EH (cell line): ENCODE measurements at regions not wholly inside any gene's neighbourhood (a gene's known extent, or its start where the extent isn't known, plus 50 kb on each side); places are given as distances from the start of the nearest gene placed in this dataset.

ENCODE experiments used
- DNase-seq: peaks from one replicate; pipeline ENCODE4 v3.0.0-alpha.2; 2015; ENCODE audit warnings: low read depth

DNA sequence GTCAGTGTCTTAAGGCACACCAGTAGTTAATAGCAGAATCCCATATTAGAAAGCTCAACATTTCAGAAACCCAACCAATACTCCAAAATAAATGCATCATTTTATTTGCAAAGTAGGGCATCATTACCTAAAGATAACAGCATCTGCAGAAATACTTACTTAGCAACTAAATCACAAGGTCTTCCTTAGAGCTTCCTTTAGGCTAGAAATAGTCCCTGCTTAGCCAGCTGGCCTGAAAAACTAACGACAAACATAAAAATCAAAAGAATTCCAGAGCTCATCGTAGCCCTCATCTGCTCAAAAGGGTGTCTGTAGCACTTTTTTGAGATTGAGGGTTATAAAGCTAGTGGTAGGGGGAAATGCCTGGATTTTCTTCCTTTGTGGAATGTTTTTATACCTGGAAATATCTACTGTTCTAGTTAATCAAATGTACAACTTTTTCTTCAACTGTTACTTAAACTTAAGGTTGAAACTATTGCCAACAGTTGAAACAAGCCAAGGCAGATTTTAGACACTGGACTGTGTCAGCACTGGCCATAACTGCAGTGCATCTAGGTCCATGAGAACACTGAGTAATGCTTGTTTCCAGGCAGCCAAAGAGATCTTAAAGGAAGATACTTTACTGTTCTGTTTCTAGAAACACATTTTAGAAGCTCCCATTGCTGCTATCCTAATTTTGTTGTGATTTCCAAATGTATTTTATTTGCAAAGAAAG, 129.4 kb upstream of the RASA1 start:
- no peak for DNase-seq

DNA sequence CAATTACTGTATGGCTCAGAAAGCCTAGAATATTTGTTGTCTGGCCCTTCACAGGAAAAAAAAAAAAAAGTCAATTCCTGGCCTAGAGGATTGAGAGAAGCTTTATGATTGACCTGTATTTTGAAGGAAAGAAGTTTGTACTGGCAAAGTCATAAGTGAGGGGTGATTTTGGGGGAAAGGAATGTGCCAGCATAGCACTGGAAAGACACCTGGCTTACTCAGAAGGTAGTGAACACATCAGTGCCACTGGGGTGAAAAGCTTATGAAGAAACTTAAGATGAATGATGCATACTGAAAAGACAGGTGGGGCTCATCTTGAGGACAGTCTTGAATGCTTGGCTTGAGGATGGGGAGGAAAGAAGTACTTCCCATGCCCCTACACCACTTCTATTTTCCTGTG, 127.9 kb upstream of the RASA1 start:
- no peak for DNase-seq

DNA sequence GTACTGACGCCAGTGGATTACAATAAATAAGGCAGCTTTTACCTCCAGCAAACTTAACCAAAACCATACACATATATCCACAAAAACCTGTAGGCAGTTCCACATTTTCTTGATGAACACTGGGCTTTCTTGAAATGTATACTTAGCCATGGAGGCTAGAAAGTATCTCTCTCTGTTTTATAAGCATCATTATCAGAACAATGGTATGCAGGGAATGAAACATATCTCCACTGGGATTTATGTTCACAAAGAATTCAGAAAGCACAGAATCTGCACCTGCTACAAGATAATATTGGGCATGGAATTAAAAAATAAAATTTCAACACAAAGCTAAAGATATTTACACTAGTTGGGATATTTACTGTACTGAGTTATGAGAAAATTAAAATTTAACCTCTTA, 126.1 kb upstream of the RASA1 start:
- no peak for DNase-seq

DNA sequence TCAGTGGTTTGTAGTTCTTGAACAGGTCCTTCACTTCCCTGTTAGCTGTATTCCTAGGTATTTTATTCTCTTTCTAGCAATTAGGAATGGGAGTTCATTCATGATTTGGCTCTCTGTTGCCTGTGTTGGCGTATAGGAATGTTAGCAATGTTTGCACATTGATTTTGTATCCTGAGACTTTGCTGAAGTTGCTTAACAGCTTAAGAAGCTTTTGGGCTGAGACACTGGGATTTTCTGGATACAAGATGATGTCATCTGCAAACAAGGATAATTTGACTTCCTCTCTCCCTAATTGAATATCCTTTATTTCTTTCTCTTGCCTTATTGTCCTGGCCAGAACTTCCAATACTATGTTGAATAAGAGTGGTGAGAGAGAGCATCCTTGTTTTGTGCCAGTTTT, 121.8 kb upstream of the RASA1 start:
- peak; percentile 84 for DNase-seq

DNA sequence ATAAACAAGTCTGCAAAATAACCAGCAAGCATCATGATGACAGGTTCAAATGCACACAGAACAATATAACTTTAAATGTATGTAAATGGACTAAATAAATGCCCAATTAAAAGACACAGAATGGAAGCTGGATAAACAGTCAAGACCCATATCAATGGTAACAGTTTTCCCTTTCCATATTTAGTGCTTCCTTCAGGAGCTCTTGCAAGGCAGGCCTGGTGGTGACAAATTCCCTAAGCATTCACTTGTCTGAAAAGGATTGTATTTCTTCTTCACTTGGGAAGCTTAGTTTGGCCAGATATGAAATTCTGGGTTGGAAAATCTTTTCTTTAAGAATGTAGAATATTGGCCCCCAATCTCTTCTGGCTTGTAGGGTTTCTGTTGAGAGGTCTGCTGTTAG, 120.2 kb upstream of the RASA1 start:
- peak; percentile 64 for DNase-seq

DNA sequence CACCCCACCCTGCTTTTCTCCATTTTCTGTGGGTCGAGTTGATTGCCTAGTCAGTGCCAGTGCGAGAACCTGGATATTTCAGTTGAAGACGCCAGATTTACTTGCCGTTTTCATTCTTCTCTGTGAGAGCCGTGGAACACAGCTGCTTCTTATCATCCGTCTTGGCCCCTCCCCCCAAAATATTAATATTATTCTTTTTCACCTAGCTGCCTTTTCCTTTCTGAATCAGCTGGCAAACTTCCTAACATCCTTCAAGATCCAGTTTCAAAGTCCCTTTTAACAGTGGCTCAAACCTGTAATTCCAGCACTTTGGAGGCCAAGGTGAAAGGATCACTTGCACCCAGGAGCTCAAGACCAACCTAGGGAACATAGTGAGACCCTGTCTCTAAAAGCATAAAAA, 117.1 kb upstream of the RASA1 start:
- no peak for DNase-seq

DNA sequence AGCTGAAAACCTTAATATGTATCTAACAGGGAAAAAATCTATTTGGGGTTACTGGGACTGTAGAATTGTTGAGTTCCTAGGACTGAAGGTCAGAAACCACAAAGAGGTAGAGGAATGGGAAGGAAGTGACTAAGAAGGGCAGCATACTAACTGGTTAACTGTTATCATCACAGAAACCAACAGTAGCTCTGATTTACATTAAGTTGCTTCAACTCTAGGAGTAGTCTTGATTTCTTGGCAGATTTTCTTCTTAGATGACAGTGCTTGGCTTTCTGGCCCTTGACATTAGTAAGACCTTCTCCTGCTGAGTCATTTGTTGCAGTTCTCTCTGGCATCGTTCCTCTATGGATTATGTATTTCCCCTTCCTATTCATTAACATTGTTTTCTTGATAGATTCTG, 116.1 kb upstream of the RASA1 start:
- DNase-seq = peak; percentile 93

DNA sequence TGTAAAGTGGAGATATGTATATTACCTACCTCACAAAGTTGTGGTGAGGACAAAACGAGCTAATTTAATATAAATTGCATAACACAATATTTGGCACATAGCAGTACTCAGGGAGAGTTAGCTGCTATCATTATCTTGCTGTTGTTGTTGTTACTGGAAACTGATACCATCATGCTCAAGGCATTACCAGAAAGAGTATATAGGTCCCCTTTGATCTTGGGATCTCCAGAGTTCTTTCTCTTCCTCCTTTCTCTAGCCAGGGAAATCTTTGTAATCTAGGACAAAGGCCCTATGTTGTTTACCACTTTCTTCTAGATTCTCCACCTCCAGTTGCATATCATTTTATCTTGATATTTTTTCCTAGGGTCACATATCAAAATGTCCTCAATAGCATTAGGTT, 114.8 kb upstream of the RASA1 start:
- no peak for DNase-seq

DNA sequence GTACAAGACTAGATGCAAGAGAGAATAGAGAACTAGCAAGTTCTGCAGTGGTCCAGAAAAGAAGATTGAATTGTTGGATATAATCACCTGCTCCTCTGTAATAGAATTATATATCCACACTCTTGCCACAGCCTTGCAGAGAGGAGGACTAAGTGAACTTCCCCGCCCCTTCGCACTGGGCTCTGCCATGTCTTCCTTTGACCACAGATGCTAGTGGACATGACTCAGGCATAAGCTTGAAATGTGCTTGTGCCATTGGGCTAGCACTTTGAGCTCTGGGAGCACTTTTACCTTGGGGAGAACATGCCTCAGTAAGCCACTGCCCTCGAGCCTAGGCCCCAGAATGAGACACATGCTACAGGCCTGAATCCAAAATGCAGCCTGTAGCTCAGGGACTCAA, 113.5 kb upstream of the RASA1 start:
- DNase-seq = peak; percentile 3

DNA sequence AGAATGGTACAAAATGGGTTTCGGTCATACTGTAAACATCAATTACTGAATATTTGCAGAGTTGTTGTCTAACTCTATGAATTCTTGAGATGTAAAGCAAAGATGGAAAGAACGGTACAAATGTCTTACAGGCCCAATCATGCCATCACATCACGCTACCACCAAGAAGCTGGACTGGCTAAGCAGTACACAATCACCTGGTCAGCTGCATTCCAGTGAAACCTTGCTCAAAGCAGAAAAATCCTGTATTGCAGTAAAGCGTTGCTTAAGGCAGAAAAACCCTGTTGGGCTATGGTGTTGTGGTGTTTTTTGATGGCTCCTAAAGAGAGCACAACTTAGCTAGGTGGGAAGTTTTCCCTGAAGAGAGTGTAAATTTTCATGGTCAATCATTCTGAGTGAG, 112.6 kb upstream of the RASA1 start:
- DNase-seq = no peak

DNA sequence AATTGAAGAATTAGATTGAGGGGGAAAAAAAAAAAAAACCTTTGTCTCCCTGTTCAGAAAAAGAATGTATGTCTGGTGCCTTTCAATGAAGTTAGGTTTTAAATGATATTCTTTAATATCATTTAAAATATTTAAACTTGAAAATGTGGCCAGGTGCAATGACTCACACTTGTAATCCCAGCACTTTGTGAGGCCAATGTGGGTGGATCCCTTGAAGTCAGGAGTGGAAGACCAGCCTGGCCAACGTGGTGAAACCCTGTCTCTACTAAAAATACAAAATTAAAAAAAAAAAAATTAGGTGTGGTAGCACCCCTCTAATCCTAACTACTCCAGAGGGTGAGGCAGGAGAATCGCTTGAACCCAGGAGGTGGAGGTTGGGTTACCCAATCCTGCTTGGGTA, 111.1 kb upstream of the RASA1 start:
- DNase-seq = no peak

DNA sequence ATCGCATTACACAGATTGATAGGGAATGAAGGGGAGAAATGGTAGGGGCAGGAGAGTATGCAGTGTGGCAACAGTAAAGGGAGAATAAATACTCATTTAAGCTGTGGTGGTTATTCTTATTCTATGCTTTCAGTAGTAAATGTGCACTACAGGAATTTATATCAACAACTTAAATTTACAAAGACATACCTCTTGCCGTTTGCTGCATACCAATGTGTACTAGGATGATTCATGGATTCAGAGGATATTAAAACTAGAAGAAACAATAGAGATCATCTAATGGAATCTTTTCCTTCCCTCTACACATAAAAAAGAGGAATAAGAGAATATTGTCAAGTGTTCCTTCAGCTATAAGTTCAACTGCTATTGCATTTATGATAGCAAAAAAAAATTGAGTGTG, 103.3 kb upstream of the RASA1 start:
- peak; percentile 57 for DNase-seq

DNA sequence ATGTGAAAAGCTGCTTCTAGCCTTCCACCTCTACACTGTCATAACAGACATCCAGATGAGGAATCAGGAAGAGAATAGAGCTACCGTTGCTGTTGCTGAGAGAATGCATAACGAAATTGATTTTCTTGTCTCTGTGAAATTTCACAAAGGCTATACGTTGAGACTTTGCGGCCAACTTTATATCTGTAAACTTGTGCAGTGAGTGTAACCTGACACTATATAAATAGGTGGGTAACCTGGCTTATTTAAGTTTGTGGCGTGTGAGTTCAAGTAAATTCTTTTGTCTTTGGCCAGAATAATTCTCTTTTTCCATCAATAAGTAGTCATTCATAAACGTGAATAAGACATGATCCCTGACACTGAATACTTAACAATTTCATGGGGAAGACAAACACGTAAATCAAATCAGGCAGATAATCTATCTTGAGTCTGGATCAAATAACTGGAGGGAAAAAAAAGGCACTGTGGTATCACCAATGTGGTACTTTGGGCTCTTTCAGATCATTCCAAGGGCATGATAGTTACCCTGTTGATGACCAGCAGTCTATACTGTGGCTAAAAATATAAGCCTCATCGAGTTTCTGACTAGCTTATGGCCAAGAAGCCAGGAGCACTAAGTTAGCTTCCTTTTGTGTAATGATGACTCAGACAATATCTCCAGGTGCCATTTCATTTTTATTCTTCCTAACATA, 98.2 kb upstream of the RASA1 start:
- peak; percentile 16 for DNase-seq

DNA sequence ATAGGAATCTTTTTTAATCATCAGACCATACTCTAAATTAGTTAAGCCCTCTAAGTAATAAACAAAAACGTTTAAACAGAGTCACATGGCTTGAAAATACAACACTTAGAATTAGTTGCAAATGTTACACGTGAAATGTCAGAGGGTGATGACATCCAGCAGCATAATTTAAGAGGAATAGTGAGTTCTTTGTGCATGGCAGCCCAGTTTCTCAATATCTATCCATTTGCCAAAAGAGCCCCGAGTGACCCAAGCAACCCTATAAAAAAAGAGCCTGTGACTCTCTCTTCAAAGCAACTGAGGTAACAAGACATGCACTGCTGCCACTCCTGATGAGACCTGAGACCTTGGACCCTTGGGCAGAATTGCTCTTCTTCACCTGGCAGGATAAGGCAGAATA, 96.9 kb upstream of the RASA1 start:
- no peak for DNase-seq

DNA sequence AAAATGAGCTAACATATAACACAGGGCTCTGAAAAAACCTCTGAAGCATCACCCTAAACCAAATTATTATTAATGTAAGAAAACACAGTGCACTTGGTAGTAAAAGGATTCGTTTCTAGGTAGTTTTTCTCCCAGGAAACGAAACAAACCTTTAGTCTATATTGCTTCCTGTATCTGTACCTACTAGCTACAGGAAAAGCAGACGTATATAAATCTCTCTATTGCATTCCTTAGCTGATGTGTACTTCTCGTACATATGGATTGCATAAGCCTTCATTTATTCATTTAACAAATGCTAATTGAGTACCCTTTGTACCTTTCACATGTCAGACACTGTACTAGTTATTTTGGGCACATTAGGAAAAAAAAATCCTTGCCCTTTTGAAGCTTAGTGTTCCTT, 85.0 kb upstream of the RASA1 start:
- DNase-seq = no peak

DNA sequence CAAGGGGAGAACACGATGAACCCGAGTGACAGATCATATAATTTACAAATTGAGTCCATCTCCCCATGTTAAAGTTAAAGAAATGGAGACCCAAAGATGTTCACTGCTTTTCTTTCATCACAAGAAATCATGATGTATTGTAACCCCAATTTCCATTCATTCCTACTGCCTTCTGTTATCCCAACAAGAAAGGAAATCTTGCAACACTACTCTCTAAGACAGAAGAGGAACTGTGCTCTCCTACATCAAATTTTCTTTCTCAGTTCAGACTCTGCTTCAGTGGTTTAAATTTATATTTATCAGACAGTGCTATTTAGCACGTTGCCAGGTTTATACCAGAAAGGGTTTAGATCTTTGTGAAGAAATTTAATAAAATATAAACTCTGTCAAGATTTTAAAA, 83.8 kb upstream of the RASA1 start:
- no peak for DNase-seq

DNA sequence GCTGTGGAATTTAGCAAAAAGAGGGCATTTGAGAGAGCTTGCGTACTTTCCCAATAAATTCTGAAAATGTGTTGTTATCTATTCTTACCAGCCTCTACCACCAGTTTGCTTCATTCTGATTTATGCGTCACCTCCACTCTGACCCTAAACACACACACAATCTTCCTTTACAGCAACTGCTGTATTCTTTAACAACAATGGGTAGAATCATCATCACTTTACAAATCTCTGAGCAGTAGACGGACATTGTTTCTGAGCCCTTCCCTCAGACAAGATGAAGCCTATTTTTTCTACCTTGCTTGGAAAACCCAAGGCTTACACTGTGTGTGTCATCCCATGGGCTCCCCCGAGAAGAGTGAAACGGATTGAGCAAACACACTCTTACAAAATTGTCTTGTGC, 83.1 kb upstream of the RASA1 start:
- no peak for DNase-seq

DNA sequence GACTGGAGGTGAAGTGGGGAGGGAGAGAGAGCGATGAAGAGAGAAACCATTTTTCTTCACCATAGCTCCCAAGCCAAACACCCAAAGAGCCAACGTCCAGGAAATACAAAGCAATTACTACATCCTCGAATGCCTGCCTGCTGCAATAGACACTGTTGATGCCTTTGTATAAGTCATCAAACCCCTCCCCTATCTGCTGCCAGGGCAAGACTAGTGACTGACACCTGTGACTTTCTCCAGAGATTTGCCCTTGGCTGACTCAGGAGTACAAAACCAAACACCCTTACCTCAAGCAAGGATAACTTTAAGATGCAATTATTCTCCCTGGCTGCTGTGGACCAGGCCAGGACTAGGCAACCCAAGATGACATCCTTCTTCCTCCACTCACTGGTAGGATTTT, 81.8 kb upstream of the RASA1 start:
- no peak for DNase-seq

DNA sequence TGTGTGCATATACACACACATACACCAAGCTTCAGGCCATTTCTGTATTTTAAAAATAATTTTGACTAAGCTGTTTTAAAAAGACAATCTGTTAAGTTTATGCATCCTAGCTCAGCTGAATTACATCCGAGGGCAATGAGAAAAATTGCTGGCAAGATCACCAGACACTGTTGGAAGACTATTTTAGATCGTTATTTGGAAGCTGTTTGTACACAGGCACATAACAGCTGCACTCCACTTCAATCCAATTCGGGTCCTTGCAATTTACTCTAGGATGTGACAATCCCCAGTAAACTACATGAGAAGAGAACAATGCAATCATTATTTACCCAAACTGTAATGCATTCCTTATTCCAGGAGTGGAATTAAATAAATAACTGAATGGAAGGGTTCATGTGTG, 79.3 kb upstream of the RASA1 start:
- no peak for DNase-seq

DNA sequence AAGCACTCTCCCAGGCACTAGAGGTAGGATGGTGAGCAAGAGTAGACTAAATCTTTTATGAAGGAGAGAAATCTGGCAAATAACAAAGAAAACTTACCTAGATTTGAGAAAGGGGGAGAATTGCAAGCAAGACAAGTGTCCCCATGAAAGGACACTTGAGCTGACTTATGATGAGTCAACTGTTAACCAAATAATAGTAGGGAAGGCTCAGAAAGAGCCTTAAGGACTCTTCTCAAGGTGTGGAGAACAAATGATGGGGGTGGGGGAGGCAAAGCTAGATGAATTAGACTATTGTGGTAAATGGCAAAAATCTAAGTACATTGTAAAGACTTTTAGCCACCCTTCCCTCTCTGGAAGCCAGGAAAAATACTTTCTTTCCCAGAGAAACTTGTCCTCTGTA, 77.6 kb upstream of the RASA1 start:
- DNase-seq = no peak

DNA sequence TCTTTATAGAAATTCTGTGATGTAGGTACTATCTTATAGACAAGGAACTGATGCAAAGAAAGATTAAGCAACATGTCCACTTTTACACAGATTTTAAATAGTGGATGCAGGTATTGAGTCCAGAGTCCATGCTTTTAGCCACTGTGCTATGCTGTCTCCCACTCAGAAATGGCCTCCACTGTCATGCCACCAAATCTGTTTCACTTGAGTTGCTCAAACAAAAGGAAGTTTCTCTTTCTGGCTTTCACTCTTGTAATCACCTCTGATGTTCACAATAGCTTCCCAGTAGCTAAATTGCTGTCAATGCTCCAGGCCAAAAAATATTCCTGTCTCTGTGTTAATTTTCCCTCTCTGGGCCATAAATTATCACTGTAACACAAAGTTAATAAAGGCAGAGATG, 77.0 kb upstream of the RASA1 start:
- DNase-seq = no peak

DNA sequence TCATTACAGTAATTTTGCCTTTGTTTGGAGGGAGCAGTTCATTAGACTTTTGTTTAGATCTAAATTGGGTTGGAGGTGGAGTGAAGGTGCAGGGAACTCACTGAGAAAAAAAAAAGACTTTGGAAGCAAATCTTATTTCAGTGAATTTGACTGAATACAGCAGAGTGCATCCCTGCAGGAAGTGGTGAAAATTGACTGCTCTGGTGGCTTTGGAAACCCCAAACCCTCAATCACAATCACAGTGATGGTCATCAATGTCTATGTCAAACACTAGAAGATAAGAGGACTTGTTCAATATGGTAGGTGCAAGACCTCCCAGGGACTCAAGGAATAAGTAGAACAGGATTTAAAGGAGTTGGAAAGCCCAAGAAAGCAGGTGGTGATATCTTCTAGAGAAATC, 76.0 kb upstream of the RASA1 start:
- DNase-seq = no peak

DNA sequence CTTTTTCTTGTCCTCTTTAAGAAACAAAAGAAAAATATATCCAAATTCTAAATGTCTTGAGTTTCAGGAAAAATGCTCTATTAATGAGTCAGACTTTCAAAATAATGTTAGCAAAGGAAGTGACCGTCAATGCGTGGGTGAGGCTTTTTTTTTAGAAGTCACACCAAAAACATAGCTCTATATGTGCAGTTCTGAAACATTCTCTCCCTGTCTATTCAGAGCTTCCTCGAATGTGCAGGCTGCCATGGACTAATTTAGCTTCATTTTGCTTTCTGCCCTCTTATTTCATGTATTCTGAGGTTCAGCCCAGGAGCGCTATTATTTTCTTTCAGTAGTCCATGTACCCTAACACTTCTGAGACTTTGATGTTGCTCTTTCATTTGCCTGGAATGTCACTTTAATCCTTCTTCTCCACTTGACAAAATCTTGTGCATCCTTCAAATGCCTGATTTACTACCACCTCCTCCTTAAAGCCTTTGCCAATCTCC, 72.5 kb upstream of the RASA1 start:
- peak; percentile 81 for DNase-seq

DNA sequence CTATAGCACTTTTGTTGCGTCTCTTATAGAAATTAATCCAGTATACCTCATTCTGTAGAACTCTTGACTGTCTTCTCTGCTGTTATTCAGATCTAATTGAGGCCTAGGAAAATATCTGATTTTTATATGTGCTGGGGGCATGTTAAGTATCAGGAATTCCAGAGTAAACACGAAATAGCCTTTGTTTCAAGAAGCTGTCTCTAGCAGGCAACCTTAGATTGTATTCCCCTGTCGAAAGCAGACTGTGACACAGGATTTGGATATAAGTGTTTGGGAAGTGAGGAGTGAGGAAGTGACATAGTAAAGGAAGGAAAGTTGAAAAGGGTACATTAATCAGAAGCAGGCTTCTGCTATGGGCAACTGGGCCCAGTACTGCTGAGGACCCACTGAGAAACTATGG, 72.1 kb upstream of the RASA1 start:
- DNase-seq = peak; percentile 54
